ENCODE measurements at regions not wholly inside any gene's neighbourhood (a gene's known extent, or its start where the extent isn't known, plus 50 kb on each side); places are given as distances from the start of the nearest gene placed in this dataset.

- Histone ChIP-seq H3K27ac (ENCODE audit: low read depth, low read length, poor library complexity, severe bottlenecking) (no peak overlapping the region), H3K9ac (ENCODE audit: low read length) (no peak overlapping the region), H3K4me2 (ENCODE audit: low read length) (no peak overlapping the region), H3F3A (ENCODE audit: insufficient read depth, low read length) (no peaks in the 10 kb centered on the region), H3K9me3 (ENCODE audit: low read length) (no peaks in the 10 kb centered on the region), H3K36me3 (ENCODE audit: insufficient read depth, low read length) (no peaks in the 10 kb centered on the region), H3K4me3 (ENCODE audit: low read depth, low read length, poor library complexity, severe bottlenecking) (no peak overlapping the region), H3K79me2 (ENCODE audit: insufficient read depth, low read length) (no peaks in the 10 kb centered on the region), H3K9me2 (ENCODE audit: low read depth, low read length) (no peaks in the 10 kb centered on the region), H4K20me1 (ENCODE audit: insufficient read depth, low read length) (no peaks in the 10 kb centered on the region), H2AFZ (ENCODE audit: low read length) (no peak overlapping the region), H3K27me3 (ENCODE audit: insufficient read depth, low read length) (no peaks in the 10 kb centered on the region), H3K4me1 (ENCODE audit: insufficient read depth, low read length, severe bottlenecking) (no peaks in the 10 kb centered on the region)
- no peak for TF ChIP-seq CTCF (IDR thresholded peaks at IDR 0.05; ENCODE audit: low read length)
- no peak for TF ChIP-seq EZH2 (IDR thresholded peaks at IDR 0.05; ENCODE audit: borderline replicate concordance, low read length)
Measured at GRCh38 chr9:32015795-32016194, 368.6 kb upstream of the ACO1 start.

GRCh38 chr9:32045513-32045912 lies 338.9 kb upstream of the ACO1 start:
- no peak overlapping the region for H3K9ac ChIP-seq (ENCODE audit: low read length)
- no peaks in the 10 kb centered on the region for H3K4me1 ChIP-seq (ENCODE audit: insufficient read depth, low read length, severe bottlenecking)
- no peaks in the 10 kb centered on the region for H3K36me3 ChIP-seq (ENCODE audit: insufficient read depth, low read length)
- H3K27me3 ChIP-seq (ENCODE audit: insufficient read depth, low read length), result no peaks in the 10 kb centered on the region
- no peak overlapping the region for H3K4me3 ChIP-seq (ENCODE audit: low read depth, low read length, poor library complexity, severe bottlenecking)
- no peaks in the 10 kb centered on the region for H3K9me3 ChIP-seq (ENCODE audit: low read length)
- no peaks in the 10 kb centered on the region for H3F3A ChIP-seq (ENCODE audit: insufficient read depth, low read length)
- H3K9me2 ChIP-seq (ENCODE audit: low read depth, low read length), result no peaks in the 10 kb centered on the region
- H3K79me2 ChIP-seq (ENCODE audit: insufficient read depth, low read length), result no peaks in the 10 kb centered on the region
- no peak overlapping the region for H3K4me2 ChIP-seq (ENCODE audit: low read length)
- no peaks in the 10 kb centered on the region for H4K20me1 ChIP-seq (ENCODE audit: insufficient read depth, low read length)
- no peak overlapping the region for H3K27ac ChIP-seq (ENCODE audit: low read depth, low read length, poor library complexity, severe bottlenecking)
- no peak overlapping the region for H2AFZ ChIP-seq (ENCODE audit: low read length)
- no peak for TF ChIP-seq CTCF (IDR thresholded peaks at IDR 0.05; ENCODE audit: low read length)
- TF ChIP-seq EZH2 (IDR thresholded peaks at IDR 0.05; ENCODE audit: borderline replicate concordance, low read length), result no peak

GRCh38 chr9:32067261-32067660 lies 317.2 kb upstream of the ACO1 start:
- no peaks in the 10 kb centered on the region for H3K9me3 ChIP-seq (ENCODE audit: low read length)
- H3F3A ChIP-seq (ENCODE audit: insufficient read depth, low read length), result no peaks in the 10 kb centered on the region
- TF ChIP-seq CTCF (IDR thresholded peaks at IDR 0.05; ENCODE audit: low read length), result no peak
- no peak for TF ChIP-seq EZH2 (IDR thresholded peaks at IDR 0.05; ENCODE audit: borderline replicate concordance, low read length)
- H3K27ac ChIP-seq (ENCODE audit: low read depth, low read length, poor library complexity, severe bottlenecking), result no peak overlapping the region
- H3K36me3 ChIP-seq (ENCODE audit: insufficient read depth, low read length), result no peaks in the 10 kb centered on the region
- H3K27me3 ChIP-seq (ENCODE audit: insufficient read depth, low read length), result no peaks in the 10 kb centered on the region
- H3K9ac ChIP-seq (ENCODE audit: low read length), result no peak overlapping the region
- H3K4me3 ChIP-seq (ENCODE audit: low read depth, low read length, poor library complexity, severe bottlenecking), result no peak overlapping the region
- H3K4me2 ChIP-seq (ENCODE audit: low read length), result no peak overlapping the region
- no peaks in the 10 kb centered on the region for H3K79me2 ChIP-seq (ENCODE audit: insufficient read depth, low read length)
- no peaks in the 10 kb centered on the region for H3K9me2 ChIP-seq (ENCODE audit: low read depth, low read length)
- no peaks in the 10 kb centered on the region for H3K4me1 ChIP-seq (ENCODE audit: insufficient read depth, low read length, severe bottlenecking)
- H2AFZ ChIP-seq (ENCODE audit: low read length), result no peak overlapping the region
- H4K20me1 ChIP-seq (ENCODE audit: insufficient read depth, low read length), result no peaks in the 10 kb centered on the region
